GM18507 (cell line): ENCODE measurements at regions not wholly inside any gene's neighbourhood (a gene's known extent, or its start where the extent isn't known, plus 50 kb on each side); places are given as distances from the start of the nearest gene placed in this dataset.

Source experiments
- DNase-seq: peaks from one replicate; pipeline ENCODE4 v3.0.0; 2011; ENCODE audit warnings: low read depth; ENCODE audit not compliant: insufficient read length; ENCODE audit errors: extremely low spot score
- FAIRE-seq: peaks from 2 replicates; lab custom pipeline; 2011; peaks lifted over from hg19 to GRCh38; lab: Jason Lieb, UNC

- FAIRE-seq (no peak), DNase-seq (no peak)
Observed at GRCh38 chr2:57510704-57511103, 535.9 kb upstream of the VRK2 start.

GRCh38 chr2:57515366-57515765 lies 531.2 kb upstream of the VRK2 start:
- no peak for DNase-seq

GRCh38 chr2:57516698-57517340 lies 529.8 kb upstream of the VRK2 start:
- DNase-seq: peak; percentile 1
- peak; percentile 74 for FAIRE-seq

More at GRCh38 chr2:57515366-57515765, 531.2 kb upstream of the VRK2 start:
- no peak for FAIRE-seq

GRCh38 chr2:57523304-57523703 lies 523.3 kb upstream of the VRK2 start:
- no peak for FAIRE-seq
- no peak for DNase-seq

GRCh38 chr2:57527685-57528084 lies 518.9 kb upstream of the VRK2 start:
- DNase-seq: no peak
- FAIRE-seq: no peak

GRCh38 chr2:57528499-57528898 lies 518.1 kb upstream of the VRK2 start:
- no peak for FAIRE-seq

GRCh38 chr2:57534358-57534757 lies 512.2 kb upstream of the VRK2 start:
- DNase-seq (no peak), FAIRE-seq (no peak)

More at GRCh38 chr2:57528499-57528898, 518.1 kb upstream of the VRK2 start:
- DNase-seq: no peak

- no peak for FAIRE-seq
- DNase-seq: no peak
Observed at GRCh38 chr2:57536535-57537231, 509.9 kb upstream of the VRK2 start.

GRCh38 chr2:57539761-57540160 lies 506.8 kb upstream of the VRK2 start:
- DNase-seq: no peak
- no peak for FAIRE-seq

- FAIRE-seq (no peak), DNase-seq (no peak)
Observed at GRCh38 chr2:57542081-57542480, 504.5 kb upstream of the VRK2 start.

- no peak for DNase-seq
- FAIRE-seq: no peak
Observed at GRCh38 chr2:57543211-57543610, 503.4 kb upstream of the VRK2 start.

- FAIRE-seq (no peak), DNase-seq (no peak)
Observed at GRCh38 chr2:57544624-57545023, 502.0 kb upstream of the VRK2 start.

- DNase-seq (no peak), FAIRE-seq (no peak)
Observed at GRCh38 chr2:57546478-57546877, 500.1 kb upstream of the VRK2 start.

GRCh38 chr2:57549642-57550102 lies 496.9 kb upstream of the VRK2 start:
- no peak for DNase-seq
- FAIRE-seq: peak; percentile 55

GRCh38 chr2:57550912-57551311 lies 495.7 kb upstream of the VRK2 start:
- no peak for DNase-seq
- no peak for FAIRE-seq

GRCh38 chr2:57552885-57553284 lies 493.7 kb upstream of the VRK2 start:
- FAIRE-seq (no peak), DNase-seq (no peak)

- FAIRE-seq (no peak), DNase-seq (no peak)
Observed at GRCh38 chr2:57554348-57554747, 492.3 kb upstream of the VRK2 start.

- FAIRE-seq (no peak), DNase-seq (no peak)
Observed at GRCh38 chr2:57558312-57558711, 488.3 kb upstream of the VRK2 start.

GRCh38 chr2:57562495-57562894 lies 484.1 kb upstream of the VRK2 start:
- FAIRE-seq (no peak), DNase-seq (no peak)

- DNase-seq: no peak
- FAIRE-seq: no peak
Observed at GRCh38 chr2:57563015-57563414, 483.6 kb upstream of the VRK2 start.

- FAIRE-seq (no peak), DNase-seq (no peak)
Observed at GRCh38 chr2:57567245-57567644, 479.4 kb upstream of the VRK2 start.
